IMR-90 (cell line): ENCODE measurements at regions not wholly inside any gene's neighbourhood (a gene's known extent, or its start where the extent isn't known, plus 50 kb on each side); places are given as distances from the start of the nearest gene placed in this dataset.

Experiments used
- ATAC-seq: fragments of 200-7000 bp; cut with Tn5 transposase; 2 replicates; pipeline ENCODE4 v1.9.1; 2020; ENCODE audit warnings: low read depth, mild to moderate bottlenecking, moderate library complexity
- BruUV-seq: library from RNA; stranded (reverse); fragments of 400-500 nt; replicated peaks from 2 replicates; lab custom pipeline; 2021; lab: Mats Ljungman, UMichigan
- CTCF ChIA-PET: fragments of 300-600 bp; formaldehyde crosslinking; extraction: SDS; loops from one replicate; lab custom pipeline; 2021; ENCODE audit warnings: antibody characterized with exemption; lab: Yijun Ruan, JAX
- POLR2A ChIA-PET: fragments of 300-600 bp; sonication (Branson Sonifier 250); formaldehyde crosslinking; loops from one replicate; lab custom pipeline; 2022; ENCODE audit warnings: antibody characterized with exemption; ENCODE audit not compliant: unreplicated experiment; lab: Charles Lee
- DNase-seq: peaks from one replicate; pipeline ENCODE4 v3.0.0; 2013
- H2AFZ ChIP-seq: replicated peaks from 2 replicates; pipeline ENCODE3; 2013; ENCODE audit warnings: low read length, mild to moderate bottlenecking; ENCODE audit not compliant: poor library complexity
- H2AK5ac ChIP-seq: 2 replicates; pipeline ENCODE4 v1.6.1; 2013; ENCODE audit warnings: low read depth, low read length, inconsistent platforms
- H2AK9ac ChIP-seq: replicated peaks from 2 replicates; pipeline ENCODE3; 2013; ENCODE audit warnings: mild to moderate bottlenecking, low read depth, low read length, moderate library complexity; ENCODE audit not compliant: poor library complexity
- H2BK120ac ChIP-seq: 2 replicates; pipeline ENCODE4 v1.6.1; 2013; ENCODE audit warnings: low read depth, low read length, inconsistent platforms
- H2BK15ac ChIP-seq: 3 replicates; pipeline ENCODE4 v1.6.1; 2013; ENCODE audit warnings: low read depth, low read length, inconsistent platforms
- H2BK20ac ChIP-seq: 2 replicates; pipeline ENCODE4 v1.6.1; 2013; ENCODE audit warnings: low read depth, mild to moderate bottlenecking, inconsistent platforms, low read length, moderate library complexity
- H2BK5ac ChIP-seq: 2 replicates; pipeline ENCODE4 v1.6.1; 2013; ENCODE audit warnings: mild to moderate bottlenecking, low read depth, low read length, inconsistent platforms; ENCODE audit not compliant: poor library complexity, severe bottlenecking
- H3K14ac ChIP-seq: replicated peaks from 2 replicates; pipeline ENCODE4 v1.6.1; 2013; ENCODE audit warnings: low read depth, low read length, inconsistent platforms
- H3K18ac ChIP-seq: 2 replicates; pipeline ENCODE4 v1.6.1; 2013; ENCODE audit warnings: low read depth, low read length, control low read depth
- H3K23ac ChIP-seq: 2 replicates; pipeline ENCODE4 v1.6.1; 2013; ENCODE audit warnings: low read depth, low read length, inconsistent platforms
- H3K27ac ChIP-seq: 2 replicates; pipeline ENCODE4 v1.5.1; 2013; ENCODE audit warnings: mild to moderate bottlenecking, control low read depth, low read length; ENCODE audit not compliant: insufficient read depth
- H3K27me3 ChIP-seq: 2 replicates; pipeline ENCODE4 v1.6.1; 2013; ENCODE audit warnings: low read length; ENCODE audit not compliant: control insufficient read depth, insufficient read depth
- H3K36me3 ChIP-seq: 2 replicates; pipeline ENCODE4 v1.6.1; 2013; ENCODE audit warnings: low read length, mixed read lengths; ENCODE audit not compliant: control insufficient read depth, insufficient read depth
- H3K4ac ChIP-seq: 2 replicates; pipeline ENCODE4 v1.6.1; 2013; ENCODE audit warnings: low read depth, low read length, inconsistent platforms
- H3K4me1 ChIP-seq: 2 replicates; pipeline ENCODE4 v1.6.1; 2013; ENCODE audit warnings: low read length, mixed read lengths; ENCODE audit not compliant: control insufficient read depth, insufficient read depth
- H3K4me2 ChIP-seq: 2 replicates; pipeline ENCODE4 v1.6.1; 2013; ENCODE audit warnings: low read depth, mild to moderate bottlenecking, control low read depth, low read length, moderate library complexity
- H3K4me3 ChIP-seq: 2 replicates; pipeline ENCODE4 v1.5.1; 2013; ENCODE audit warnings: low read depth, mild to moderate bottlenecking, control low read depth, low read length, moderate library complexity; ENCODE audit not compliant: insufficient read depth
- H3K56ac ChIP-seq: 2 replicates; pipeline ENCODE4 v1.6.1; 2013; ENCODE audit warnings: low read length, inconsistent platforms; ENCODE audit not compliant: insufficient read depth; ENCODE audit errors: extremely low read depth
- H3K79me1 ChIP-seq, 2 experiments: 2 replicates each; pipeline ENCODE4 v1.6.1; 2013; ENCODE audit warnings: low read length in 2 of 2, inconsistent platforms in 1 of 2, low read depth in 1 of 2
- H3K9ac ChIP-seq: 2 replicates; pipeline ENCODE4 v1.6.1; 2013; ENCODE audit warnings: low read depth, low read length, control low read depth
- H3K9me1 ChIP-seq: 2 replicates; pipeline ENCODE4 v1.6.1; 2013; ENCODE audit warnings: low read length, inconsistent platforms; ENCODE audit not compliant: insufficient read depth
- H3K9me3 ChIP-seq: 2 replicates; pipeline ENCODE4 v1.6.1; 2013; ENCODE audit warnings: low read length; ENCODE audit not compliant: control insufficient read depth, insufficient read depth
- H4K20me1 ChIP-seq: 2 replicates; pipeline ENCODE4 v1.6.1; 2013; ENCODE audit warnings: low read length, inconsistent platforms; ENCODE audit not compliant: insufficient read depth
- H4K5ac ChIP-seq: 2 replicates; pipeline ENCODE4 v1.6.1; 2013; ENCODE audit warnings: mild to moderate bottlenecking, low read depth, low read length, control low read depth
- H4K8ac ChIP-seq, 2 experiments: 2 replicates each; pipeline ENCODE4 v1.6.1; 2013; ENCODE audit warnings: low read depth in 2 of 2, low read length in 2 of 2, control low read depth in 1 of 2, inconsistent platforms in 1 of 2
- H4K91ac ChIP-seq: 2 replicates; pipeline ENCODE4 v1.6.1; 2013; ENCODE audit warnings: low read depth, low read length, inconsistent platforms; ENCODE audit not compliant: insufficient read depth
- BHLHE40 ChIP-seq: fragments of 150-350 bp; IDR thresholded peaks from 2 replicates; pipeline ENCODE4 v1.6.1; 2016; ENCODE audit warnings: mild to moderate bottlenecking, low read depth, low read length
- CEBPB ChIP-seq: IDR thresholded peaks from 2 replicates; pipeline ENCODE4 v1.6.1; 2012; ENCODE audit warnings: low read depth, low read length, improper control_type of control experiment
- CHD1 ChIP-seq: IDR thresholded peaks from 2 replicates; pipeline ENCODE4 v1.6.1; 2012; ENCODE audit warnings: low read depth, low read length, improper control_type of control experiment
- FOS ChIP-seq: fragments of 150-350 bp; IDR thresholded peaks from 2 replicates; pipeline ENCODE4 v1.6.1; 2016; ENCODE audit warnings: low read depth, low read length
- MAFK ChIP-seq: IDR thresholded peaks from 2 replicates; pipeline ENCODE4 v1.6.1; 2012; ENCODE audit warnings: low read depth, low read length, improper control_type of control experiment
- MAZ ChIP-seq: IDR thresholded peaks from 2 replicates; pipeline ENCODE4 v1.6.1; 2012; ENCODE audit warnings: low read depth, mild to moderate bottlenecking, low read length, improper control_type of control experiment, moderate library complexity, borderline replicate concordance
- MXI1 ChIP-seq: IDR thresholded peaks from 2 replicates; pipeline ENCODE4 v1.6.1; 2012; ENCODE audit warnings: low read depth, mild to moderate bottlenecking, low read length, moderate library complexity, borderline replicate concordance
- NFE2L2 ChIP-seq: fragments of 150-350 bp; IDR thresholded peaks from 2 replicates; pipeline ENCODE4 v1.6.1; 2016; ENCODE audit warnings: low read depth, mild to moderate bottlenecking, low read length
- POLR2A ChIP-seq: IDR thresholded peaks from 2 replicates; pipeline ENCODE4 v1.6.1; 2012; ENCODE audit warnings: mild to moderate bottlenecking, low read depth, low read length
- RAD21 ChIP-seq: IDR thresholded peaks from 2 replicates; pipeline ENCODE4 v1.6.1; 2012; ENCODE audit warnings: low read length, improper control_type of control experiment
- RCOR1 ChIP-seq: IDR thresholded peaks from 2 replicates; pipeline ENCODE4 v1.6.1; 2012; ENCODE audit warnings: mild to moderate bottlenecking, low read length, improper control_type of control experiment; ENCODE audit not compliant: insufficient replicate concordance
- RFX5 ChIP-seq: IDR thresholded peaks from 2 replicates; pipeline ENCODE4 v1.8.0; 2012; ENCODE audit warnings: low read depth, mild to moderate bottlenecking, low read length, moderate library complexity
- SMC3 ChIP-seq: fragments of 150-350 bp; IDR thresholded peaks from 2 replicates; pipeline ENCODE4 v1.6.1; 2016; ENCODE audit warnings: low read depth, mild to moderate bottlenecking, antibody characterized with exemption, low read length, moderate library complexity
- WGBS, 2 experiments: methylation state at CpG; one replicate each; pipeline versions ENCODE4 v1.1.5 to v1.1.7; 2013; ENCODE audit warnings: missing lambda C conversion rate in 2 of 2; ENCODE audit not compliant: insufficient read length in 1 of 2; ENCODE audit errors: extremely low coverage in 2 of 2; 5-methylcytosine and 5-hydroxymethylcytosine counted together
- dilution Hi-C: fragments of 300-500 bp; cut with HindIII; formaldehyde crosslinking; loops from one replicate; pipeline ENCODE4 v1.14.3; 2018; ENCODE audit warnings: low sequenced_read_pairs; ENCODE audit not compliant: unreplicated experiment
- in situ Hi-C: fragments of 300-500 bp; cut with MboI; formaldehyde crosslinking; loops from 3 replicates; pipeline ENCODE4 v1.14.3; 2019; ENCODE audit warnings: low sequenced_read_pairs, inconsistent platforms, mixed read lengths
- intact Hi-C: fragments of 100-400 bp; cut with micrococcal nuclease; formaldehyde crosslinking; loops from 2 replicates; pipeline ENCODE4 v1.10.0; 2022
- TF ChIP-seq, protein P1 (sequence below): fragments of 150-350 bp; IDR thresholded peaks from 2 replicates; pipeline ENCODE4 v1.6.1; 2017; ENCODE audit warnings: mild to moderate bottlenecking, antibody characterized with exemption, low read length, low read depth

DNA sequence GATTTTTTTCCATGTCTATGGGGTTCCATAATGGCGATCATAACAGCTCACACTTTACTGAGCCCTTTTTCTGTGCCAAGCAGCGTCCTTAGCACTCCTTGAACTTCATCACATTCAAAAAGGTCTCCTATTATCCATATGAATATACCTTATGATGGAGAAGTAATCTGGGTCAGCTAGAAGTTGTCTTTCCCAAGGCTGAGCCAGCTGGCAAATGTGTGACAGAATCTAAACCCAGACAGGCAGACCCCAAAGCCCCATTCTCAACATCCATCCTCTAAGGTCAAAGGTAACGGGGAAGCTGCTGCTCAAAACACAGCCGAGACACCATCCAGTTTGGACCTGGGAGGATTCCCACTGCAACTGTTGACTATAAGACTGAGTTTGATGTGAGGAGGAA, 249.6 kb downstream of the PRDM2 start:
- Histone ChIP-seq H3K9me1 (no peaks in the 10 kb centered on the region), H3K4me2 (no peak overlapping the region), H3K56ac (no peak overlapping the region), H3K27ac (no peak overlapping the region), H3K14ac (no peak overlapping the region), H3K9ac (no peak overlapping the region), H4K20me1 (no peaks in the 10 kb centered on the region), H2AFZ (no peak overlapping the region), H3K36me3 (no peaks in the 10 kb centered on the region), H3K18ac (no peak overlapping the region), H3K4me3 (no peak overlapping the region), H2BK5ac (no peak overlapping the region), H4K91ac (no peak overlapping the region), H3K4me1 (no peaks in the 10 kb centered on the region), H2BK20ac (no peak overlapping the region), H3K23ac (no peak overlapping the region), H4K5ac (no peak overlapping the region), H3K9me3 (peaks cover 16% of the 10 kb centered on the region), H2BK120ac (no peak overlapping the region), H3K79me1 (no peaks in the 10 kb centered on the region), H2AK9ac (no peak overlapping the region), H3K4ac (no peak overlapping the region), H2BK15ac (no peak overlapping the region), H3K27me3 (no peaks in the 10 kb centered on the region), H4K8ac (no peak overlapping the region), H2AK5ac (no peak overlapping the region)
- no CpG with 5 or more reads among the region's 4 CpGs for WGBS, 2 experiments
- no peak for DNase-seq
- no peak for TF ChIP-seq POLR2A
- TF ChIP-seq CHD1 = no peak
- no peak for TF ChIP-seq BHLHE40
- TF ChIP-seq FOS = no peak
- TF ChIP-seq, protein P1, sequence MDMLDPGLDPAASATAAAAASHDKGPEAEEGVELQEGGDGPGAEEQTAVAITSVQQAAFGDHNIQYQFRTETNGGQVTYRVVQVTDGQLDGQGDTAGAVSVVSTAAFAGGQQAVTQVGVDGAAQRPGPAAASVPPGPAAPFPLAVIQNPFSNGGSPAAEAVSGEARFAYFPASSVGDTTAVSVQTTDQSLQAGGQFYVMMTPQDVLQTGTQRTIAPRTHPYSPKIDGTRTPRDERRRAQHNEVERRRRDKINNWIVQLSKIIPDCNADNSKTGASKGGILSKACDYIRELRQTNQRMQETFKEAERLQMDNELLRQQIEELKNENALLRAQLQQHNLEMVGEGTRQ = no peak
- TF ChIP-seq MAZ = no peak
- TF ChIP-seq SMC3 = no peak
- no peak for TF ChIP-seq RCOR1
- no peak for TF ChIP-seq RFX5
- TF ChIP-seq MAFK = no peak
- no peak for TF ChIP-seq CEBPB
- TF ChIP-seq NFE2L2 = no peak
- no peak for TF ChIP-seq MXI1
- no peak for TF ChIP-seq RAD21
- in situ Hi-C loops (no loop called here), intact Hi-C loops (no loop called here), dilution Hi-C loops (no loop called here)
- ChIA-PET CTCF (no interaction called here), POLR2A (interaction anchor here (0.6 kb wide), 1 partner anchor 457 kb away, joined by 3 read pairs; no protein-coding TSS in a partner anchor)
- no peak for ATAC-seq
- BruUV-seq = no TSS peak
